ENCODE measurements at regions not wholly inside any gene's neighbourhood (a gene's known extent, or its start where the extent isn't known, plus 50 kb on each side); places are given as distances from the start of the nearest gene placed in this dataset.

- TF ChIP-seq TEAD4 (IDR thresholded peaks at IDR 0.05): no peak
- no peak for TF ChIP-seq YY1 (IDR thresholded peaks at IDR 0.05; ENCODE audit: low read depth)
- TF ChIP-seq MAX (IDR thresholded peaks at IDR 0.05): no peak
- no peak for TF ChIP-seq EP300 (IDR thresholded peaks at IDR 0.05; ENCODE audit: borderline replicate concordance)
- TF ChIP-seq CREB1 (IDR thresholded peaks at IDR 0.05; ENCODE audit: low read depth): no peak
- TF ChIP-seq ZBTB7A (IDR thresholded peaks at IDR 0.05; ENCODE audit: low read depth): no peak
- TF ChIP-seq EGR1 (IDR thresholded peaks at IDR 0.05): no peak
- TF ChIP-seq REST (IDR thresholded peaks at IDR 0.05; ENCODE audit: low read depth): no peak
- no peak for TF ChIP-seq TAF1 (IDR thresholded peaks at IDR 0.05; ENCODE audit: low read depth)
- no peak for TF ChIP-seq RAD21 (IDR thresholded peaks at IDR 0.05; ENCODE audit: low read depth)
Measured at GRCh38 chr21:33121715-33122475, 52.0 kb downstream of the OLIG1 start.

GRCh38 chr21:33122507-33122906, 52.6 kb downstream of the OLIG1 start:
- TF ChIP-seq REST (IDR thresholded peaks at IDR 0.05; ENCODE audit: low read depth) (no peak), EGR1 (IDR thresholded peaks at IDR 0.05) (no peak), NFIC (IDR thresholded peaks at IDR 0.05) (no peak), ZBTB7A (IDR thresholded peaks at IDR 0.05; ENCODE audit: low read depth) (no peak), TAF1 (IDR thresholded peaks at IDR 0.05; ENCODE audit: low read depth) (no peak), YY1 (IDR thresholded peaks at IDR 0.05; ENCODE audit: low read depth) (no peak), CEBPB (IDR thresholded peaks at IDR 0.05) (no peak), TCF12 (IDR thresholded peaks at IDR 0.05; ENCODE audit: low read depth) (no peak)

GRCh38 chr21:33123374-33124123, 53.6 kb downstream of the OLIG1 start:
- TF ChIP-seq TEAD4 (IDR thresholded peaks at IDR 0.05) (no peak), USF1 (IDR thresholded peaks at IDR 0.05) (no peak), NFIC (IDR thresholded peaks at IDR 0.05) (no peak), CREB1 (IDR thresholded peaks at IDR 0.05; ENCODE audit: low read depth) (no peak), ZBTB7A (IDR thresholded peaks at IDR 0.05; ENCODE audit: low read depth) (no peak), TAF1 (IDR thresholded peaks at IDR 0.05; ENCODE audit: low read depth) (no peak), TCF12 (IDR thresholded peaks at IDR 0.05; ENCODE audit: low read depth) (no peak), EGR1 (IDR thresholded peaks at IDR 0.05) (no peak), EP300 (IDR thresholded peaks at IDR 0.05; ENCODE audit: borderline replicate concordance) (no peak), CEBPB (IDR thresholded peaks at IDR 0.05) (no peak), FOXM1 (IDR thresholded peaks at IDR 0.05; ENCODE audit: borderline replicate concordance, low read depth) (no peak)

GRCh38 chr21:33124889-33125288, 54.9 kb downstream of the OLIG1 start:
- no peak for TF ChIP-seq TEAD4 (IDR thresholded peaks at IDR 0.05)
- TF ChIP-seq USF1 (IDR thresholded peaks at IDR 0.05): no peak
- no peak for TF ChIP-seq MAX (IDR thresholded peaks at IDR 0.05)

- TF ChIP-seq FOXM1 (IDR thresholded peaks at IDR 0.05; ENCODE audit: borderline replicate concordance, low read depth) (no peak), TAF1 (IDR thresholded peaks at IDR 0.05; ENCODE audit: low read depth) (no peak), CREB1 (IDR thresholded peaks at IDR 0.05; ENCODE audit: low read depth) (no peak), EP300 (IDR thresholded peaks at IDR 0.05; ENCODE audit: borderline replicate concordance) (no peak), NFIC (IDR thresholded peaks at IDR 0.05) (no peak), ZBTB7A (IDR thresholded peaks at IDR 0.05; ENCODE audit: low read depth) (no peak), USF1 (IDR thresholded peaks at IDR 0.05) (no peak), REST (IDR thresholded peaks at IDR 0.05; ENCODE audit: low read depth) (no peak), RAD21 (IDR thresholded peaks at IDR 0.05; ENCODE audit: low read depth) (no peak), CEBPB (IDR thresholded peaks at IDR 0.05) (no peak), TCF12 (IDR thresholded peaks at IDR 0.05; ENCODE audit: low read depth) (no peak), EGR1 (IDR thresholded peaks at IDR 0.05) (no peak), TEAD4 (IDR thresholded peaks at IDR 0.05) (no peak), MAX (IDR thresholded peaks at IDR 0.05) (no peak)
Measured at GRCh38 chr21:33125680-33126375, 55.9 kb downstream of the OLIG1 start.

Data from Ishikawa (cell line).